GM12874 (cell line): ENCODE measurements at regions not wholly inside any gene's neighbourhood (a gene's known extent, or its start where the extent isn't known, plus 50 kb on each side); places are given as distances from the start of the nearest gene placed in this dataset.

Experiments used
- CTCF ChIP-seq: IDR thresholded peaks from 2 replicates; pipeline ENCODE4 v1.5.1; 2011; ENCODE audit warnings: low read depth, mild to moderate bottlenecking, control low read depth, low read length, moderate library complexity; ENCODE audit not compliant: insufficient read depth

- TF ChIP-seq CTCF: no peak
These were observed 599.5 kb downstream of the KCNJ3 start for GRCh38 chr2:155298001-155298400.

- TF ChIP-seq CTCF: no peak
These were observed 595.9 kb downstream of the KCNJ3 start for GRCh38 chr2:155294358-155294757.

GRCh38 chr2:155281907-155282306, 583.4 kb downstream of the KCNJ3 start:
- TF ChIP-seq CTCF: no peak

GRCh38 chr2:155273323-155273722, 574.8 kb downstream of the KCNJ3 start:
- no peak for TF ChIP-seq CTCF

GRCh38 chr2:155266583-155266982, 568.1 kb downstream of the KCNJ3 start:
- TF ChIP-seq CTCF: 0 out of 2 replicates have a peak, but pooled peaks have one; percentile 22

GRCh38 chr2:155266109-155266508, 567.6 kb downstream of the KCNJ3 start:
- no peak for TF ChIP-seq CTCF

GRCh38 chr2:155256803-155257202, 558.3 kb downstream of the KCNJ3 start:
- 0 out of 2 replicates have a peak, but pooled peaks have one; percentile 8 for TF ChIP-seq CTCF

- TF ChIP-seq CTCF: peak; percentile 51
These were observed 552.3 kb downstream of the KCNJ3 start for GRCh38 chr2:155250800-155251199.
